Fibroblast of gingiva (primary cell): ENCODE measurements at regions not wholly inside any gene's neighbourhood (a gene's known extent, or its start where the extent isn't known, plus 50 kb on each side); places are given as distances from the start of the nearest gene placed in this dataset.
"Not testable (repeated sequence)": the region's sequence is repeated elsewhere in the genome, so short reads cannot be mapped to it uniquely, and the experiment has no call there.

Experiments used
- DNase-seq: peaks from one replicate; pipeline ENCODE4 v3.0.0-alpha.2; 2011; ENCODE audit warnings: low read depth

GRCh38 chr3:20478436-20478835, 292.4 kb upstream of the SGO1 start:
- DNase-seq, result no peak

GRCh38 chr3:20464237-20464636, 278.2 kb upstream of the SGO1 start:
- DNase-seq, result not testable (repeated sequence)

GRCh38 chr3:20462723-20463122, 276.7 kb upstream of the SGO1 start:
- DNase-seq, result no peak

- DNase-seq, result no peak
These were observed 276.2 kb upstream of the SGO1 start for GRCh38 chr3:20462226-20462625.

- no peak for DNase-seq
These were observed 273.1 kb upstream of the SGO1 start for GRCh38 chr3:20458994-20459716.

- DNase-seq, result no peak
These were observed 270.5 kb upstream of the SGO1 start for GRCh38 chr3:20456511-20456910.

- DNase-seq, result no peak
These were observed 265.2 kb upstream of the SGO1 start for GRCh38 chr3:20451170-20451569.

- no peak for DNase-seq
These were observed 264.6 kb upstream of the SGO1 start for GRCh38 chr3:20450611-20451010.

- no peak for DNase-seq
These were observed 256.8 kb upstream of the SGO1 start for GRCh38 chr3:20442846-20443245.

- DNase-seq, result not testable (repeated sequence)
These were observed 241.3 kb upstream of the SGO1 start for GRCh38 chr3:20427268-20427667.

GRCh38 chr3:20425138-20425537, 239.1 kb upstream of the SGO1 start:
- DNase-seq, result no peak

- DNase-seq, result no peak
These were observed 238.1 kb upstream of the SGO1 start for GRCh38 chr3:20424086-20424485.

- no peak for DNase-seq
These were observed 236.4 kb upstream of the SGO1 start for GRCh38 chr3:20422391-20422790.

- DNase-seq, result no peak
These were observed 231.5 kb upstream of the SGO1 start for GRCh38 chr3:20417388-20418108.

- DNase-seq, result no peak
These were observed 220.6 kb upstream of the SGO1 start for GRCh38 chr3:20406611-20407011.

- peak; percentile 7 for DNase-seq
These were observed 219.7 kb upstream of the SGO1 start for GRCh38 chr3:20405744-20406143.

- DNase-seq, result no peak
These were observed 219.2 kb upstream of the SGO1 start for GRCh38 chr3:20405231-20405630.

GRCh38 chr3:20404741-20405100, 218.7 kb upstream of the SGO1 start:
- no peak for DNase-seq

GRCh38 chr3:20403986-20404740, 218.2 kb upstream of the SGO1 start:
- no peak for DNase-seq

- DNase-seq, result no peak
These were observed 215.2 kb upstream of the SGO1 start for GRCh38 chr3:20401253-20401652.

- no peak for DNase-seq
These were observed 214.7 kb upstream of the SGO1 start for GRCh38 chr3:20400686-20401085.

GRCh38 chr3:20400281-20400680, 214.3 kb upstream of the SGO1 start:
- no peak for DNase-seq

GRCh38 chr3:20396335-20396734, 210.3 kb upstream of the SGO1 start:
- DNase-seq, result no peak
